Activated B cell treated with CpG ODN at 0.5 μM for 24 hours (primary cell): ENCODE measurements at regions not wholly inside any gene's neighbourhood (a gene's known extent, or its start where the extent isn't known, plus 50 kb on each side); places are given as distances from the start of the nearest gene placed in this dataset.

Experiments
- ATAC-seq: fragments of 200-7000 bp; cut with Tn5 transposase; one replicate; pipeline ENCODE4 v1.10.0; 2021; ENCODE audit warnings: low read depth, mild to moderate bottlenecking, moderate library complexity
- CTCF ChIA-PET: fragments of 350-600 bp; sonication (Branson Sonifier 250); formaldehyde crosslinking; loops from one replicate; lab custom pipeline; 2021; ENCODE audit warnings: antibody characterized with exemption; lab: Charles Lee
- POLR2A ChIA-PET: fragments of 350-600 bp; sonication (Branson Sonifier 250); formaldehyde crosslinking; loops from one replicate; lab custom pipeline; 2021; ENCODE audit warnings: antibody characterized with exemption; lab: Charles Lee
- DNase-seq: peaks from one replicate; pipeline ENCODE4 v3.0.0; 2022
- H3K27ac Mint-ChIP-seq: one replicate; pipeline ENCODE4 v1.8.0; 2020; ENCODE audit warnings: mixed read lengths
- H3K27me3 Mint-ChIP-seq: one replicate; pipeline ENCODE4 v1.8.0; 2021; ENCODE audit warnings: mixed read lengths
- H3K36me3 Mint-ChIP-seq: one replicate; pipeline ENCODE4 v1.8.0; 2021; ENCODE audit warnings: low read depth, mixed read lengths
- H3K4me1 Mint-ChIP-seq: one replicate; pipeline ENCODE4 v1.8.0; 2021; ENCODE audit warnings: mixed read lengths
- H3K4me3 Mint-ChIP-seq: one replicate; pipeline ENCODE4 v1.8.0; 2020; ENCODE audit warnings: mild to moderate bottlenecking, mixed read lengths
- H3K9me3 Mint-ChIP-seq: one replicate; pipeline ENCODE4 v1.8.0; 2020; ENCODE audit warnings: mixed read lengths
- intact Hi-C: fragments of 100-400 bp; cut with micrococcal nuclease; formaldehyde crosslinking; loops from one replicate; pipeline ENCODE4 v1.15.1; 2024
- TF ChIP-seq, protein P1 (sequence below): fragments of 200-600 bp; IDR thresholded peaks from one replicate; pipeline ENCODE4 v1.8.0; 2022; ENCODE audit warnings: antibody characterized with exemption, mild to moderate bottlenecking

DNA sequence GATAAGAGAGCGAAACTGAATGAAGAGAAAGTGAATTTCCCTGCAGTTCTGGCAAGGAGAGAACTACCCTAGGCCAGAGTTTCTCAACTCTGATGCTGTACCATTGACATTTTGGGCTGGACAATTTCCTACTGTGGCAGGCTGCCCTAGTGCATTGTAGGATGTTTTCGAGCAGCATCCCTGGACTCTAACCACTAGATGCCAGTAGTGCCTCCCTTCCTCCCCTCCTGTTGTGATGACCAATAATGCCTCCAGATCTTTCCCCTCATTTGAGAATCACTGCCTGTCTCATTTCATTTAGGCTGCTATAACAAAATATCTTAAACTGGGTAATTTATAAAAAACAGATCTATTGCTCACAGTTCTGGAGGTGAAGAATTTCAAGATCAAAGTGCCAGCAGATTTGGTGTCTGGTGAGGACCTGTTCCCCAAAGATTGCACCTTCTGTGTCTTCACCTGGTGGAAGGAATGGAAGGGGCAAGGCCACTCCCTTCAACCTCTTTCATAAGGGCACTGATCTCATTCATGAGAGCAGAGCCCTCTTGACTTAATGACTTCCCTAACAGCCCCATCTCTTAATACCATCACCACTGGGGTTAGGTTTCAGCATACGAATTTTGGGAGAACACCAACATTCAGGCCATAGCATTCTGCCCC is 188.9 kb upstream of the MEIS2 start:
- Mint-ChIP-seq H3K4me1 (no peaks in the 10 kb centered on the region), H3K27me3 (no peaks in the 10 kb centered on the region), H3K4me3 (no peak overlapping the region), H3K9me3 (peaks cover 7% of the 10 kb centered on the region), H3K36me3 (no peaks in the 10 kb centered on the region), H3K27ac (no peak overlapping the region)
- ChIA-PET CTCF (no interaction called here), POLR2A (no interaction called here)
- DNase-seq = no peak
- no peak for ATAC-seq
- intact Hi-C loops = no loop called here
- TF ChIP-seq, protein P1, sequence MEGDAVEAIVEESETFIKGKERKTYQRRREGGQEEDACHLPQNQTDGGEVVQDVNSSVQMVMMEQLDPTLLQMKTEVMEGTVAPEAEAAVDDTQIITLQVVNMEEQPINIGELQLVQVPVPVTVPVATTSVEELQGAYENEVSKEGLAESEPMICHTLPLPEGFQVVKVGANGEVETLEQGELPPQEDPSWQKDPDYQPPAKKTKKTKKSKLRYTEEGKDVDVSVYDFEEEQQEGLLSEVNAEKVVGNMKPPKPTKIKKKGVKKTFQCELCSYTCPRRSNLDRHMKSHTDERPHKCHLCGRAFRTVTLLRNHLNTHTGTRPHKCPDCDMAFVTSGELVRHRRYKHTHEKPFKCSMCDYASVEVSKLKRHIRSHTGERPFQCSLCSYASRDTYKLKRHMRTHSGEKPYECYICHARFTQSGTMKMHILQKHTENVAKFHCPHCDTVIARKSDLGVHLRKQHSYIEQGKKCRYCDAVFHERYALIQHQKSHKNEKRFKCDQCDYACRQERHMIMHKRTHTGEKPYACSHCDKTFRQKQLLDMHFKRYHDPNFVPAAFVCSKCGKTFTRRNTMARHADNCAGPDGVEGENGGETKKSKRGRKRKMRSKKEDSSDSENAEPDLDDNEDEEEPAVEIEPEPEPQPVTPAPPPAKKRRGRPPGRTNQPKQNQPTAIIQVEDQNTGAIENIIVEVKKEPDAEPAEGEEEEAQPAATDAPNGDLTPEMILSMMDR = no peak

DNA sequence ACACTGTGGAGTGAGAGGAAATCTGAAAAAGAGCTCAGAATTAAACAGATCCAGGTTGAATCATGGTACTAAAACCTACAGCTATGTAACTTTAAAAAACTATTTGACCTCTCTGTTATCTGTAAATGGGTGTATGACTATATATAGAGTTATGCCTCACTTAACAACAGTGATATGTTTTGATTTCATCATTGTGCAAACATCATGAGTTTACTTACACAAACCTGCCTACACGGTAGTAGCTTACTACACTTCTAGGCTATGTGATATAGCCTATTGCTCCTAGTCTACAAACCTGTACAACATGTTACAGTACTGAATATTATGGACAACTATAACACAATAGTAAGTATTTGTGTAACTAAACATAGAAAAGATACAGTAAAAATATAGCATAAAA is 191.6 kb upstream of the MEIS2 start:
- intact Hi-C loops = no loop called here
- Mint-ChIP-seq H3K4me3 (no peak overlapping the region), H3K27me3 (no peaks in the 10 kb centered on the region), H3K36me3 (no peaks in the 10 kb centered on the region), H3K9me3 (peaks cover 9% of the 10 kb centered on the region), H3K27ac (no peak overlapping the region), H3K4me1 (no peaks in the 10 kb centered on the region)
- ATAC-seq (no peak), DNase-seq (no peak)
- TF ChIP-seq, protein P1 = no peak
- ChIA-PET POLR2A (no interaction called here), CTCF (no interaction called here)

DNA sequence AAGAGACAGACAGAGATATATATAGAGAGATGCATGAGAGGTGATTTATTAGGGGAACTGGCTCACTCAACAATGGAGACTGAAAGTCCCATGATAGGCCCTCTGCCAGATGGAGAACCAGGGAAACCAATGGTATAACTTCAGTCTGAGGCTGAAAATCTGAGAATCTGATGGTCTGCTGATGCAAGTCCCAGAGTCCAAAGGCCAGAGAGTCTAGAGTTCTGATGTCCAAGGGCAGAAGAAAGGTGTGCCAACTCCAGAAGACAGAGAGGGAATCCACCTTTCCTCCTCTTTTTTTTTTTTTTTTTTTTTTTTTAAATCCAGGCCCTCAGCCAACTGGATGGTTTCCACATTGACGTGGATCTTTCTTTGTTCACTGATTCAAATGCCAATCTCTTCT is 197.9 kb upstream of the MEIS2 start:
- ATAC-seq (no peak), DNase-seq (no peak)
- TF ChIP-seq, protein P1 = no peak
- Mint-ChIP-seq H3K36me3 (no peaks in the 10 kb centered on the region), H3K27ac (no peak overlapping the region), H3K27me3 (no peaks in the 10 kb centered on the region), H3K4me3 (no peak overlapping the region), H3K9me3 (peaks cover 2% of the 10 kb centered on the region), H3K4me1 (no peaks in the 10 kb centered on the region)
- ChIA-PET POLR2A (no interaction called here), CTCF (no interaction called here)
- intact Hi-C loops = no loop called here

DNA sequence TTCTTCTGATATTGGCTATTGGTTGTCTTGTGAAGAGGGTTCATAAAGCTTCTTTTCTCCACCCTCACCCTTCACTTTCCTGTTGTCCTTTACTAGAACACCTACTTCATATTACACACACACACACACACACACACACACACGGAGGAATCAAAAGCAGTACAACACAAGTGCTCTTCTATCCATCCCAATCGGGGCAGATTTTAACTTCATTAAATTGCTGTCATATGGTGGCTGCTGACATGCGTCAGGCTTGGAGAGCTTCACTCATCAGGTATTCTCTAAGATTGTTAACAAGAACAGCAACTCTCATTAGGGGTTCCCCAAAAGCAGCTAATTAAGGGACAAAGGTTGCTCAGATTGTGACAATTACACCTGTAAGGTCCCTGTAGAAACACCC is 239.1 kb upstream of the MEIS2 start:
- no peaks in the 10 kb centered on the region for H3K27me3 Mint-ChIP-seq
- TF ChIP-seq, protein P1 = no peak
- CTCF ChIA-PET = no interaction called here

DNA sequence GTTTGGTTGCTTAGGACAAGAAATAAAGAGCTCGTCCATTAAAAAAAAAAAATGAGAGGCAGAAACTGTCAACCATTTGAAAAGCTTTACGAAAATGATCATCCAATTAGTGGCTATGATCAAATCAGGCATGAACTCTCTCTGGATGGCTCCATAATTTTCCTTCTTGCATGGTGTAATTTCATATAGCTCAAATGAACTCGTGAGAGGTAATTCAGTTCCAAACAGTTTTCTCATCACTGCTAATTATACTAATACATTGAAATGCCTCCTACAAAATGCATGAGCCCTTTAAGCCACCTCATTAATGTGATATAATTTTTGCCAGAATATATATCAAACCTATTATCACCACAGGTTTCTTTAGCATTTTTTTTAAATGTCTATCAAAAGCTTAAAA is 239.5 kb upstream of the MEIS2 start:
- DNase-seq (no peak), ATAC-seq (no peak)
- Mint-ChIP-seq H3K9me3 (peaks cover 2% of the 10 kb centered on the region), H3K36me3 (no peaks in the 10 kb centered on the region), H3K4me1 (no peaks in the 10 kb centered on the region), H3K27me3 (no peaks in the 10 kb centered on the region), H3K27ac (no peak overlapping the region), H3K4me3 (no peak overlapping the region)
- TF ChIP-seq, protein P1 = no peak
- intact Hi-C loops = no loop called here
- POLR2A ChIA-PET = no interaction called here
- CTCF ChIA-PET = no interaction called here

More for the DNA sequence above, 239.1 kb upstream of the MEIS2 start:
- Mint-ChIP-seq H3K27ac (no peak overlapping the region), H3K36me3 (no peaks in the 10 kb centered on the region), H3K4me3 (no peak overlapping the region), H3K9me3 (peaks cover 2% of the 10 kb centered on the region), H3K4me1 (no peaks in the 10 kb centered on the region)
- intact Hi-C loops = no loop called here
- ATAC-seq = no peak
- POLR2A ChIA-PET = no interaction called here
- no peak for DNase-seq
